IPS-11a (cell line): ENCODE measurements at regions not wholly inside any gene's neighbourhood (a gene's known extent, or its start where the extent isn't known, plus 50 kb on each side); places are given as distances from the start of the nearest gene placed in this dataset.

ENCODE experiments used
- H3K4me3 ChIP-seq: one replicate; pipeline ENCODE4 v1.5.1; 2013; ENCODE audit warnings: low read depth, low read length, control low read depth

DNA sequence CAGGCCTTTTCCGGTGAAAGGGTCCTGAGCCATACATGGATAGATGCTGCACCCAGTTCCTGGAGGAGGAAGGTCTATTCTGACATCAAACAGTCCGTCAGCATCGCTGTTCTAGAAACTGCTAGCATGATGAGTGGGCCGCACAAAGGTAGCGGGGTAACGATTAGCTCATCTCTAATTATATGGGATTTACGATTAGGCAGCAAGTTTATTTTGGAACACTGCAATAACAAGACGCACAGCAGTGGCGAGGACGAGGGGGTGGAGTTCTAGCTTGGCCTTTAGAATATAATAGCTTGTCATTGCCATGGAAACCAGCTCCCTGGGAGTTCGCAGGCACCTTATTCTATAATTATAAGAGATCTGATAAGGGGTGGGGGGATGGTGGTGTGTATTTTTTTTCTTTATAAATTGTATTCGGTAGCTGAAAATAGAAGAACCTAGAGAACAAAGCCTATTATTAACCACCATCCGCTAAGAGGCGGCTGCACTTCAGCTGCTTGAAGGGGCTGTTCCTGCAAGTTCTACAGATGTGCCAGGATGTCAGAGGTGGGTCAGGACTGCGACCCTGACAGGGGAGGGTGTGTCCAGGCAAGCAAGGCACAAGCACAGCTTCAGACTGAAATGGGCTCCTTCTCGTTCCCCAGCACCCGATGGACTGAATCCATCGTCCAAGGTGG lies 311.0 kb downstream of the AGTPBP1 start:
- H3K4me3 ChIP-seq = no peak overlapping the region

DNA sequence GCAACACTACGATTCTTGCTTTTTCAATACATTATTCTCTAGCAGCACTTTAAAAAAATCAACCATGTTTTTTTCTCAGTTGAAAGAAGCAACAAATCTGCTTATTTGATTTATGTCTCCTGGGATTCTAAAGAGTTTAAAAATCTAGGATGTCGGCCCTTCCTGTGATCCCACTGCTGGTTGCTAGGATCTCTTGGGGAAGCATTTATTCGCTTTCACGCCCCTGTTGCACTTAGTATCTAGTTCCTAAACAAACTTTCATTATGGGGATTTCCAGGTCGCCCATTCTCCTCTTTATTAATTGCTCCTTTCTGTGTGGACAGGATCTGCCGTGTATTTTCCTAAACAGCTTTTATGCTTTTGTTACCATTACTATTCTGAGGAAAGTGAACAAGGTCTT lies 313.5 kb downstream of the AGTPBP1 start:
- H3K4me3 ChIP-seq = no peak overlapping the region

DNA sequence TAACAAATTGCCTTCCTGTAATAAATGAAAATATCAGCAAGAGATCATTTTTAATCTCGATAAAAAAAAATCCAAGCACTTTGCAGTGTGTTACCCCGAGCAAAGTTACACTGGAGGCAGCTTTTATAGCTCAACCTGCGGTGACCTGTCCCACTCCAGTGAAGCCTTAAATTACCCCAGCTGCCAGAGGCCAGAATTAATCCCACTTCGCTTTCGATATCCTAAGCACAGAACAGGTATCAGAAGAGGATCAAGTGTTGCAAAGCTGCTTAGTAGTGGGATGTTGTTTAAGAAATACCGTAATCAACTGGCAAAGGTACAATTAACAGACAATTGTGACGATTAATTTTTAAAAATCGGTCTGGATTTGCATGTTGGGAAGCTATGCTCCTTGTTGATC lies 314.0 kb downstream of the AGTPBP1 start:
- no peak overlapping the region for H3K4me3 ChIP-seq

DNA sequence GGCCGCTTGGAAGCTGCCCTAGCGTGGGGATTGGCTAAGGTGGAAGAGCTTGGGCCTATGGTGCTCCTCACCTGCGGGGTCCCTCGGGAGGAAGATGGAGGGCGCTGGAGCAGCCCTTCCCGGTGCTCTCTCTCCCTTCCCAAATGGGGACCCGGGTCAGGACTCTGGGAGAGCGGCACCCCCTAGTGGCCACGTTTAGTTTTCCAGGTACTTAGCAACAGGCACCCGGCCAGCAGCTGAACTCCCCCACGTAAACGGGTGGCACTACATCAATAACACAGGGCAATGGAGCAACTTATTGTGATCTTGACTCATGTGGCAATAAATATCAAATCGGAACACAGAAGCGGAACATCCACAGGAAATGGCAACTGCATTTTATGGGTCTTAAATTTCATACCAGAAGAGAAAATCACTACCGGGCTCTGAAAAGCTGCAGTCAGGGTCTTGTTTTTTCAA lies 316.6 kb downstream of the AGTPBP1 start:
- H3K4me3 ChIP-seq = no peak overlapping the region

DNA sequence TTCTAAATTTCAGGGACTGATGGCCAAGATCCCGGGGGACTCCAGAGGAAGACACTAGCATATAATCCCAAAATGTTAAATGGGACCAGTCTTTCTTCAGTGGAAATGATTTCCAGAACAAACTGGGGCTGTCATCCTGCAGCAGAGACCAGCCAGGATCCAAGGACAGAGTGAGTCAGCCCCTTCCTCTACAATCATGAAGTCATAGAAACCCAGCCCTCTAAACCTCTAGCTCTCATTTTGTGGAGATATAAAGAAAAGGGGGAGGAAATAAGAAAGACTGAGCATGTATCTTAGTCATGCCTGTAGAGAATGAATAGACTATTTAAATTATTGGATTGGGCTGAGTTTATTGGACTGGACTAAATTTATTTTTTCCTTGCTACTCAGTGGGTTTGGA lies 318.3 kb downstream of the AGTPBP1 start:
- no peak overlapping the region for H3K4me3 ChIP-seq

DNA sequence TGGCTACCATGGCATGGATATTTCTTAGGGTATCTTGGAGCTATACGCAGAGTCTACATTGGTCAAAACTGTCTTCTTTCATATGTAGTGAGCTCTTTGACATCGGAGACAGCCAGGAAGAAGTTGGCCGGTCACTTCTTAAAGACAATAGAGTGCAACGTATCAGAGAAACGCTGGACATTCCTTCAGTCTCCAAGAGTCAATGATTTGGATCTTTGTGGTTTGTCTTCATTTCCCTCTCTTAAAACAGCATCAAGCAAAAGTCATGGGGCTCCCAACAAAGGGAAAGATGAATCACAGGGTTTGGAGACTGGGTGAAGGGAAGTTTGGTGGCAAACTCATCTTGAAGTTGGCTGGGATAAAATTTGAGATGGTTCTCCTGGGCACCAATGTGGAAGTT lies 320.1 kb downstream of the AGTPBP1 start:
- no peak overlapping the region for H3K4me3 ChIP-seq

DNA sequence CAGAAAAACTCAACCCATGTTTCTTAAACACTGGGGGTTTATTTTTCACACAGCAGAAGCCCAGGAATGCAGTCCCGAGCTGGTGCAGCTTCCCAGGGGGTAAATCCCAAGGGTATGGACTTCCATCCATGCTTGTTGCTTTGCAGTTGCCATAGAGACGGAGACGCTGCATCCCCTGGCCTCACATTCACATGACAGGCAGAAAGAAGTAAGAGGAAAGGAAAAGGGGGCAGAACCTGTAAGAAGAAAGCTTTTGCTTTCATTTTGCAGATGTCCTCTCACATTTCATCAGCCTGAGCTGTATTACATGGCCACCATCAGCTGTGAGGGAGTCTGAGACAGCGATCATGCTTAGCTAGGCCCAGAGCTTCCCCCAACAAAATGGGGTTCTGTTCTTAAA lies 321.0 kb downstream of the AGTPBP1 start:
- no peak overlapping the region for H3K4me3 ChIP-seq

DNA sequence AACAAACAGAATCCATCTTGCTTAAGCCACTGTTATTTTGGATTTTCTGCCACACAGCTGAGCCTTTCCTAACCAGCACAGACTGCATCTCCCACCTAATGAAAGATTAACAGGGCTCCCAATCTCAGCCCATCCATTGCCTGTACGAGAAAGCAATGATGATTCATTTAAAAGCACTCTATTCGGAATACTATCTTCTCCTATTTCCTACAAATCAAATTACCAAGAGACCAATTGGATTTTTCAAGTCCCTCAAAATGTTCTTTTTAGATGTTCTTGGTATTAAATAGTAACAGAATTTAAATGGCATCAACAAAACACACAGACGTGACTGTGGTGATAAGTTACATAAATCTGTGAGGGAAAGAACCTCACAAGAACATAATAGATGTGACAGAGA lies 324.1 kb downstream of the AGTPBP1 start:
- no peak overlapping the region for H3K4me3 ChIP-seq

DNA sequence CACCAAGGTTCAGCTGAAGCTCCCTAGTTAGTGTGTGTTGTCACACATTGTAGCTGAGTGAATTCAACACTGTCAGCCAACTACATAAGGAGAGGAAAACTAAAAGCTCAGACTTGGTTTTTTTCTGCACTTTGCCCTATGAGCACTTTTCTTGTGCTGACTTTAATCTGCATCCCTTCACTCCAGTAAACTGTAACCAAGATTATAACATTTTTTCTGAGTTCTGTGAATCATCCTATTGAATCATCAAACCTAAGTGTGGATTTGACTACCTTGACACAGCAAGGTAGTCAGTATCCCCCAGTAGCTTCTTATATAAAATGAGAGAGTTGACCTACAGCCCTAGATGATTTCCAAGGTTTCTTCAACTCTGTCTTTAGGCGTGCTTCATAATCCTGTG lies 325.0 kb downstream of the AGTPBP1 start:
- H3K4me3 ChIP-seq = no peak overlapping the region

DNA sequence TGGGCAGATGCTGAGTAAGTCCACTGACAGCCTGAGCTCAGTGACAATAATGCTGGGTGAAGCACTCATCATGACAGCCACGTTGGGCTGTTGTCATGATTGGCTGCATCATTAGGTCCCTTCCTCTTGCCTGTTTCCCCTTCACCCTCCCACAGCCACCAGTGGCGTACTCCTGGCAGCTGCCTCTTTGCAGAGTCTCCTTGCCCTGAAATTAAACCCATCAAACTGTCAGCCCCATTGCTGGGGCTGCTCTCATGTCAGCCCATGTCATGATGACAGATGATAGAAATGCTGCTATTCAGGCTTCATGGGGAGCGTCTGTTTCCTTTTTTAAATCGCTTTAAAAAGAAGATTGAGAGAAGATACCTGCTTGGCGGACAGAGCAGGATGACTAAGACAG lies 327.4 kb downstream of the AGTPBP1 start:
- no peak overlapping the region for H3K4me3 ChIP-seq

DNA sequence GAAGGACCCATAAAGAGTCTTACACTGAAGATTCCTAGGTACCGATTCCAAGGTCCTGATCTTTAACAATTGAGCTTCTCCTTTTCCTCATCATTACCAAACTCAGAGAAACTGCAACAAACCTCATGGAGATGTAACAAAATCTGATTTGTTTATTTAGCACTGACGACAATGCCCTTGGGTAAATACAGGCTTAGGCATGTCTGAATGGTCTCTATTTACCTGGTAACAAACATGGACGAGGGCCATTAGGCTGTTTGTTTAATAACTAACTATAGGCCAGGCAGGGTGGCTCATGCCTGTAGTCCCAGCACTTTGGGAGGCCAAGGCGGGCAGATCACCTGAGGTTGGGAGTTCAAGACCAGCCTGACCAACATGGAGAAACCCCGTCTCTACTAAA lies 333.3 kb downstream of the AGTPBP1 start:
- no peak overlapping the region for H3K4me3 ChIP-seq

DNA sequence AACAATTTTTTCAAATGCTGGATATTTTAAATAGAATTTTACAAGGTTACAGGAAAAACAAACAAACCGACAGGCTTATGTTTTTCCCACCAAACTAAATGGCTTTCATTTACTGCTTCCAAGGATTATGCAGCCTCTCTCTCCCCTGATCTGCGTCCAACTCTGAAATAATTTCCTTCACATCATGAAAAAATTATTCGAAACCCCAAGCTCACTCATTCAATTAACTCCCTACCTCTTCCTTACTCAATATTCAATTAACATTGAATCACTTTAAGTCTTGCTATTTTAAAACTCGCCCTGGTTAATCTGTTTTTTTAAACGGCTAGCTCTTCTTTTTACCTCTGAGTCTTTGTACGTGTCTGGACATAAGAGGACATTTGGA lies 336.2 kb downstream of the AGTPBP1 start:
- H3K4me3 ChIP-seq = no peak overlapping the region

DNA sequence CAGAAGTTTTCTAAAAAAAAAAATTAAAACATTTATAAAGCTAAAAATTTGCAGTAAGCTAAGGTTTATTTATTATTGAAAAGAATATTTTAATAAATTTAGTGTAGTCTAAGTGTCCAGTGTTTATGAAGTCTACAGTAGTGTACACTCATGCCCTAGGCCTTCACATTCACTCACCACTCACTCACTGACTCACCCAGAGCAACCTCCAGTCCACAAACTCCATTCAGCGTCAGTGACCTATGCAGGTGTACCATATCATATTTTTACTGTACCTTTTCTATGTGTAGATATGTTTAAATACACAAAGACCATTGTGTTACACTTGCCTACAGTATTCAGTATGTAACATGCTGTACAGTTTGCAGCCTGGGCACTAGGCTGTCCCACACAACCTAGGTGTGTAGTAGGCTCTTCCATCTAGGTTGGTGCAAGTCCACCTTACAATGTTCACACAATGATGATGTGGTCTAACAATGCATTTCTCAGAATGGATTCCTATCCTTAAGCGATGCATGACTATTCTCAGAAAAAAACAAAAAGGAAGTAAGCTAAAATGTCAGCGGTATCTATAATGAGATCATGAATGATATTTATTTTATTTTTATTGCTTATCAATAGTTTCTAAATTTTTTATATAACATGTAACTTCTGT lies 336.7 kb downstream of the AGTPBP1 start:
- H3K4me3 ChIP-seq = no peak overlapping the region

DNA sequence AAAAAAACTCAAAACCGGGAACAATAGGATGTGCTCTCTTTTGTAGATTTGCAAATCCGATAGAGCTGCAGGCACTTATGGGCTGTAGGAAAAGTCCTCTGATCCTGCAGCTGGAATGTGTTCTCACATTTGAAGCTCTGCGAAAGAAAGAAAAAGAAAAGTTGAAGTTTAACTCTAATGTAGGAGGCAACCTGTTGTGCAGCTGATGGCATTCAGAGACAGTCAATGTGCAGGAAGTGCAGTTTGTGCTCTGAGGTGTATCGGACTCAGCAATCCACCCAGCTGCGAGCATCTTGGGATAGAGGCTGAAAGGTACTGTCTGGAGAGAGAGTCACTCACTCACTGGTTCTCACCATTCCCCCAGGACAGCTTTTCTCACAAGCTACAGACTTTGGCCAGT lies 339.2 kb downstream of the AGTPBP1 start:
- H3K4me3 ChIP-seq = no peak overlapping the region

DNA sequence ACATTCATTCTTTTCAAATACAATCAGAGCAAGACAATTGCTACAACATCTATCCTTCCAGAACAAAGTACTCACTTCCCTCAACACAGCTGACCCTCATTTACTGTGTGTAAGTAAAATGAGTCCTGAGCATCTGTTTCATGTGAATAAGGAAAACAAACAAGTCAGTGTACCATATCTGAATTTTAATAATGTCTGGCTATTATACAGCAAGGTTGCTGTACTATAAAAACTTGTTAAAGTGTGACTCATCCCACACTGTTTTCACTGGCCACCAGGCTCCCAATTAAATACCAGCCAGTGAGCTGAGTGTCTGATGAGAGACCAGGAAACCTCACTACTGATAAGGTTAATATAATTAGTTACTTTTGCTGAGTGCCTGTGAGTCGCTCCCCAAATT lies 339.8 kb downstream of the AGTPBP1 start:
- no peak overlapping the region for H3K4me3 ChIP-seq

DNA sequence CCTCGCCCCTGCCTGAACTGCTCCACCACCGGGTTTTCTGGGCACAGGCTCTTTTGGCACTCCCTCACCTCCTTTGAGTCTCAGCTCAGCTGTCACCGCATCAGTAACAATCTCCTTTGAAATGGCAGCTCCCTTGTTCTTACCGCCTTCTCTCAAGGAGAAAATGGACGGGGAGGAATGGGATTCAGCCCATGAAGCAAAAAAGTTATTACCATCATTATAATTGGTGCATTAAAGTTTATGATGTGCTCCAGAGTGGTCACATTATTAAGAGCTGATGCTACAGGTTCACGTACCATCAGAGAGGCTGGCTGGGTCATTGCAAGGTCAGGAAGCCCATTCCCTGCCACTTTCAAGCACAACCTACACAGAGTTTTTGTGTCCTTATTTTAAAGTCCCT lies 344.7 kb downstream of the AGTPBP1 start:
- no peak overlapping the region for H3K4me3 ChIP-seq

DNA sequence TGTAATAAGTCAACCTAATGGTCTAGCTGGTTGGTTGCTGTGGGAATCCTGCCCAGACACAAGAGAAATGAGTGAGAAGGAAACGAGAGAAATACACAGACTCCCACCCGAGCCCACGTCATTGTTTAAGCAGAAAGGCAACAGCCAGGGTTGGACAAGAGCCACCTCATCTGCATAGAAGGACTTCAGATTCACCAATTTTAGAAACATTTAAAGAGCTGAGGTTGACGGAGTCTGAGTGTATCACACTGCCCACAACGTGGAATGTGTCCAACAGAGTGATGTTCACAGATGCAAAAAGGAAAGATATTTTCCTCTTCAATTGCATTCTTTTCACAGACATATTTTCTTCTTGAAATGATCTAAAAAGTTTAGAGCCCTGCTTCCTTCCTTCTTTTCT lies 349.5 kb downstream of the AGTPBP1 start:
- H3K4me3 ChIP-seq = no peak overlapping the region

DNA sequence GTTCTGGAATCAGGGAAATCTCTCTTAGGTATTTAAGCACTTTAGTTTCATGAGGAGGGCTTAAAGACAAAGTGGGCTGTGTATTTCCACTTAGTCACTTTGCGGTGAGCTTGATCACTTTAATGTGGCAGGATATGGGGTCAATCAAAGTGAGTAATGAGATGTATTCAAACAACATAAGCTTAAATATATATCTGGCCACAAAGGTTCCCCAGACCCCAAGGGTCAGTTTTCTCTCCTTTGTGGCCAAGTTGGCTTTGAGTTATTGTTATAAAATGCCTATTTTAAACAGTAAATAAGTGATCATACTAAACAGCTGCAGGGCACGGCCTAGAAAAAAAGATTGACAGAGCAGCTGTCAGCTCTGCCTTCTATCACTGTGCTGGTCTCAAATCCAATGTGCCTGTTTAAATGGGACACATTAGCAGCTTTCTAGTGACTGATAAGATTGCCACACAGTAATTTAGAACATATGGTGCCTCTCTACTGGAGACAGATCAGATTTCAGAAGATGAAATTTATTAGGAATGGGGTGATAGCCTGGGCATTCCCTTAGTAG lies 363.9 kb downstream of the AGTPBP1 start:
- no peak overlapping the region for H3K4me3 ChIP-seq

DNA sequence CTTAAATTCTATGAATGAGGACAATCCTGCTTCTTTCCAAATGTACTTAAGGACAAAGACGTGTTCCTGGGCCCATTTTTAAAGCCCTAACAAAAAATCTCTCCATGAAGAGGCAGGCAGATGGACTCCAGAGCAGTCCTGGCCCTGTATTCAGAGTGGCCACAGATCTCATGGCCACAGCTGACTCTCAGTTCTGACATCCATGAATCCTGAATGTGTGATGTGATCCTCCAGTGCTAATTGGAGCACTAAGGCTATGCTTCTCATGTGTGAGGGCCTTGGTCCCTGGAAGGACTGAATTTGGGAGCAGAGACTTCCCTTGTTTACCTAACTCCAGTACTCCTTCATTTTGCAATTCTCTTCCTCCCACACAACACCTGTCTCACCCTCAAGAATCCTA lies 373.0 kb downstream of the AGTPBP1 start:
- H3K4me3 ChIP-seq = no peak overlapping the region

DNA sequence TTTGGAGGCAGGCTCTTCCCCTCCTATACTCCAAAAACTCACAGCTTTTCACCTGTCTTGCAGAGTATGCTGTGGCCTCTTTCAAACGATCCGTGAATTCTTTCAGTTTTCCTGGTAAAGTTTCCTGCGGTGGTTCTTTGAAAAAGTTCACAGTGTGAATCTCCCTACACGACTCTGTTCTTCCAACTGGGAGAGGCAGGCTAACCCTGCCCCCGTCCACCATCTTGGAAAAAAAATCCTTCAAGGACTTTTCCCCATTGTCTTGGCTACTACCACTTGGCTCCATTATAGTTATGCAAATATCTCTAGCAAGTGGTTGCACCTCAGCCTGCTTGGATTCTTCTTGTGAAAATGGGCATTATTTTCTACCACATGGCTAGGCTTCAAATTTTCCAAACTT lies 382.6 kb downstream of the AGTPBP1 start:
- H3K4me3 ChIP-seq = no peak overlapping the region

DNA sequence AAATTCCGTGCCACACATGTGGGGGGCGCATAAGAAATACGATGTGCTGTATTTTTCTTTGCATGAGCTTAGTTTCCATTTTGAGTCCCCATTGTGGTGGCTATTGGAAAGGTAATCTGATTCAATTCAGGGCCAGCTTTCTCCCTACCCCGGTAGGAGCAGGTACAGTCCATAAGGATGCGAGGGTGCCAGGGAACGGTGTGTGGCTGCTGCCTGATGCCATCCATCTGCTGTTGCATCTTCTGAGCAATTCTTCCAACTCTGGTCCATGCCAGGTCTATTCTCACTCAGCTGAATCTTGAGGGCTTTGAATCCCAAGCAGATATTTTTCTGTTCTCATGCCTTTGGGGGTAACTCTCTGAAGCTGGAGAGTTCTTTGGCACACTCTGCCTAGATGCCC lies 392.7 kb downstream of the AGTPBP1 start:
- H3K4me3 ChIP-seq = no peak overlapping the region

DNA sequence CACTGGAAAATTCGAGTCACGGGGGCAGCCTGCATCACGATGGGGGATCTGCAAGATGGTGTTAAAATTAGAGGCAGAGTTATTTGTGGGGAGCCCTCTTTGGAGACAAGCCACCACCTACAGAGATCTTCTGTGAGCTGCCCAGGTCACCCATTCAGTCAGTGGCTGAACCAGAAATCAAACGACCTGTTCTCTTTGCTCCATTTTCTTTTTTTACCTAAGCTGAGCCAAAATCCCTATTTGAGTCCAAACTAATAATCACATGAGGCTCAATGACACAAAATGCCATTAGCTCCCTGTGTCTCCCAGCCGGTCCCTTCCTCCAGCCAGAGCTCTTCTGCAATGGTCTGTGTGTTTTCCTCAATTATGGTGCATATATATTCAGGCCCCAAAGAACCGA lies 394.2 kb downstream of the AGTPBP1 start:
- H3K4me3 ChIP-seq = no peak overlapping the region

DNA sequence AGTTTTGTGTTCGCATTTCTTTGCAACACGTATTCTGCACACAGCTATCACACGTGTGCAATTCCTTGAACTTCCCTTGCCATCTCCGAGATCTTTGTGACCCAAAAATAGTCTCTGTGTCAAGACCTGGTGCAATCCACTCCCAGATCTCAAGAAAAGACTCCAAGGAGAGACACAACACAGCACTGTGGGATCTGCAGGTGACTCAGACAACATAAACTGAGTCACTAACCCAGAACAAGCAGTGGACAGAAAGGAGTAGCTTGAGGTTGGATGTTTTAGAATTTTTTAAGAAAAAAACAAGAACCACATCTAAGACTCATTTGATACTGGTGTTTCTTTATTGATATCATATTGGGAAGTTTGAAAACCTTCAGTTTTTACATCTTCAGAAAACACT lies 396.9 kb downstream of the AGTPBP1 start:
- H3K4me3 ChIP-seq = no peak overlapping the region
